D721Med (cell line): ENCODE measurements at regions not wholly inside any gene's neighbourhood (a gene's known extent, or its start where the extent isn't known, plus 50 kb on each side); places are given as distances from the start of the nearest gene placed in this dataset.

Experiments
- DNase-seq: peaks from one replicate; pipeline ENCODE4 v3.0.0; 2011; ENCODE audit warnings: low spot score; ENCODE audit not compliant: insufficient read length
- FAIRE-seq: peaks from 2 replicates; lab custom pipeline; 2011; peaks lifted over from hg19 to GRCh38; lab: Jason Lieb, UNC
- CTCF ChIP-seq: IDR thresholded peaks from 2 replicates; pipeline ENCODE4 v1.5.1; 2012; ENCODE audit warnings: mild to moderate bottlenecking, control low read depth; ENCODE audit not compliant: insufficient read depth; ENCODE audit errors: missing control alignments

- no peak for FAIRE-seq
- DNase-seq: no peak
- TF ChIP-seq CTCF: no peak
Measured at GRCh38 chr6:21502682-21503081, 90.9 kb upstream of the SOX4 start.

GRCh38 chr6:21504790-21505189 is 88.8 kb upstream of the SOX4 start:
- DNase-seq (no peak), FAIRE-seq (no peak)
- no peak for TF ChIP-seq CTCF

DNA sequence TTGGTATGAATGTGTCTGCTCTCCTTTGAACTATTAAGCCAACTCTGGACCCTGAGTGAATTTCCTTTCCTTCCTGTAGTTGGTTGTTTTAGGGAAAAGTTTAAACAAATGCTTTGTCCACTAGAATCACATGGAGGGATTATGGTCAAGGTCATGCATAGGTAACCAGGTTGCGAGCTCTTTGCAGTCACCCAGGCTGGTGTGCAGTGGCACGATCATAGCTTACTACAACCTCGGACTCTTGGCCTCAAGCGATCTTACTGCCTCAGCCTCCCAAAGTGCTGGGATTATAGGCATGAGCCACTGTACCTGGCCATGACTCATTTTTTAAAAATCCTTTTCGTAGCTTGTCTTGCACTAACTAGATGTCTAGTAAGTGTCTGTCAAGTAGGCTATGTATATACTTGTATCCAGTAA is 88.0 kb upstream of the SOX4 start:
- no peak for FAIRE-seq
- no peak for TF ChIP-seq CTCF
- no peak for DNase-seq

DNA sequence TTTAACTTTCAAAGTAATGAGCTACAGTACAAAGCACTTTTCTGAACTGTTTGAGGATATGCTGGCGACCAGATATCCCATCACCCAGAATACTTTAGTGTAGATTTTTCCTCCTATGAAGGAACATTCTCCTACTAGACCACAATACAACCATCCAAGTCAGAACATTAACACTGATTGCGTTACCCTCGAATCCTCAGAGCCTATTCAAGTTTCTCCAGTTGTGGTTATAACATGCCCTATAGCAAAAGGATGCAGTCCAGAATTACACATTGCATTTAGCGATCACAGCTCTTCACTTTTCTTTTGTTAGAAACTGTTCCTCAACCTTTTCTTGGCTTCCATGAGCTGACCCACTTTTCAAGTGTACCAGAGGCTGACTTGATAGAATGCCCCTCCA is 87.4 kb upstream of the SOX4 start:
- no peak for DNase-seq
- no peak for TF ChIP-seq CTCF
- no peak for FAIRE-seq

DNA sequence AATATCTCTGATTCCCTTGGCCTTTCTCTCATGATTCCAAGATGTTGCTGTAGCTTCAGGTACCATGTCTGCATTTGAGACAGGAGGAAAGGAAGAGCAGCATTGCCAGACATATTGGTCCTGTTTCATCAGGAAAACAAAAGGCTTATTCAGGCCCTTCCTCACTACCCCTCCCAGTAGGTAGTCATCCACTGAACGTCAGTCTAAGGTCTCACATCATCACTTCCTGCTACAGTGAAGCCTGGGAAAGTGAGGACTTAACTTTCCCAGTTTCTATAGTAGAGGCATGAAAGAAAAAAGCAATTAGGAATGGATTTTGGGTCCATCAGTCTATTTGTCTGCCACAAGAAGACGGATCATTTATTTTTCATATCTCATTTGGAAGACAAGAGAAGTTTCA is 85.7 kb upstream of the SOX4 start:
- FAIRE-seq (no peak), DNase-seq (no peak)
- no peak for TF ChIP-seq CTCF

GRCh38 chr6:21508753-21509152 is 84.8 kb upstream of the SOX4 start:
- FAIRE-seq (no peak), DNase-seq (no peak)
- no peak for TF ChIP-seq CTCF

DNA sequence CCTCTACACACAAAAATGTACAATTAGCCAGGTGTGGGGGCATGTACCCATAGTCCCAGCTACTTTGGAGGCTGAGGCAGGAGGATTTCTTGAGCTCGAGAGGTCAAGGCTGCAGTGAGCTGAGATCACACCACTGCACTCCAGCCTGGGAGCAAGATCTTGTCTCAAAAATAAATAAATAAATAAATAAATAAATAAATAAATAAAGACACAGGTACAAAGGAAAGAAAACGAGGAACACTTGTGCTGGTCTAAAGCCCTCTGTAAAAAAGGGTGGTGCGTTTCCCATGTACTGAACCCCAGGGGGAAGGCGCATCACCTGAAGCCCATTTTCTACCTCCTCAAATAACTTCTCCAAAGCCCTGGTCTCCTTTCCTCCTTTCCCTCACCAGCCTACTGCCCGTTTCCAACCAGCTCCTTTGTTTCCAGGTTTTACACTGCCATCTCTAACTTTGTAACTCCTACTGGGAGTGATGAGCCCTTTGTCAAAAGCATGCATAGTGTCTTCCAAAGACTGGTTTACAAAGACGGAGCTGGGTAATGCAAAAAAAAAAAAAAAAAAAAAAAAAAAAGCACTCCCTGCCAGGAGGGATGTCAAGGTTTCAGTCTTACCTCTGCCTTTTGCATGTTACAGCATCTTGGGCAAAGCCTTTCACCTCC is 81.5 kb upstream of the SOX4 start:
- TF ChIP-seq CTCF: no peak
- no peak for FAIRE-seq
- DNase-seq: no peak
